Stimulated activated CD8-positive, alpha-beta memory T cell treated with anti-CD3 and anti-CD28 coated beads, Interleukin-4, amount 100 ng/mL, for 24 hours (primary cell): ENCODE measurements at regions not wholly inside any gene's neighbourhood (a gene's known extent, or its start where the extent isn't known, plus 50 kb on each side); places are given as distances from the start of the nearest gene placed in this dataset.

Experiments
- DNase-seq: peaks from one replicate; pipeline ENCODE4 v3.0.0-alpha.2; 2020; ENCODE audit warnings: low read depth

GRCh38 chr6:87807475-87807874 lies 105.4 kb upstream of the AKIRIN2 start:
- no peak for DNase-seq

DNA sequence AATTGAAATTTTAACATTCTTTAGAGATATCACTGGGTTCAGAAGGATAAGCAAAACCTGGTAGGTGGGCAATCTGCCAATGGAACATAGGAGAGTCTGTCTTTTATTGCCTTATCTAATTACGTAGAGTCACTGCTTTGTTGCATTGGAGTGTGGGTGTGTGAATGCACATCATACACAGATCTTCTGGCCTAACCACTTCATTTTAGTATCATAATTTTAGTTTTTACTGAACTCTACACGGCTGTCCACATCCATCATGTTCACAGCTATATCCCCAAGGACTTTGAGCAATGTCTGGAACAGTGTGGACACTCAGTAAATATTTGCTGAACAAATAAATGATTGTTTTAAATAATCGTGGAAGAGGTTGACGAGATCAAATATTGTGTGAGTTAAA lies 104.6 kb upstream of the AKIRIN2 start:
- no peak for DNase-seq

GRCh38 chr6:87806099-87806498 lies 104.1 kb upstream of the AKIRIN2 start:
- no peak for DNase-seq

DNA sequence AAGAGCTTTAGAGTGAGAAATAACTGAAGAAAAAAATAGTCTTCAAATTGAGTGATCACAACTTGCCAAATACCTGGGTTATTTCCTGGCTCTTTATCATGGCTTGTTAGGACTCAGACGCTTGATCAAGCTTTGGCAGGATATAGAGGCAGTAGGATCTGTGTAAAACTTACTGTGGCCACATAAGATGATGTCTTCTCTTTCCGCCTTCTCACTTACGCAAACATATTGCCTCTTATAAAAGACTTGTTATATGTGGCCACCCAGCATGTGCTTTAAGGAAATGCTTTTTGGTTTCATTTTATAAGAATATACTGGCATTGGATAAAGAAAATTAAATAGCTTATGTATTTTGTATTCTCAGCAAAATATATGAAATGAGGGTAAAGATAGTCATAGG lies 101.8 kb upstream of the AKIRIN2 start:
- no peak for DNase-seq

- no peak for DNase-seq
These were observed 97.6 kb upstream of the AKIRIN2 start for GRCh38 chr6:87799651-87800050.

DNA sequence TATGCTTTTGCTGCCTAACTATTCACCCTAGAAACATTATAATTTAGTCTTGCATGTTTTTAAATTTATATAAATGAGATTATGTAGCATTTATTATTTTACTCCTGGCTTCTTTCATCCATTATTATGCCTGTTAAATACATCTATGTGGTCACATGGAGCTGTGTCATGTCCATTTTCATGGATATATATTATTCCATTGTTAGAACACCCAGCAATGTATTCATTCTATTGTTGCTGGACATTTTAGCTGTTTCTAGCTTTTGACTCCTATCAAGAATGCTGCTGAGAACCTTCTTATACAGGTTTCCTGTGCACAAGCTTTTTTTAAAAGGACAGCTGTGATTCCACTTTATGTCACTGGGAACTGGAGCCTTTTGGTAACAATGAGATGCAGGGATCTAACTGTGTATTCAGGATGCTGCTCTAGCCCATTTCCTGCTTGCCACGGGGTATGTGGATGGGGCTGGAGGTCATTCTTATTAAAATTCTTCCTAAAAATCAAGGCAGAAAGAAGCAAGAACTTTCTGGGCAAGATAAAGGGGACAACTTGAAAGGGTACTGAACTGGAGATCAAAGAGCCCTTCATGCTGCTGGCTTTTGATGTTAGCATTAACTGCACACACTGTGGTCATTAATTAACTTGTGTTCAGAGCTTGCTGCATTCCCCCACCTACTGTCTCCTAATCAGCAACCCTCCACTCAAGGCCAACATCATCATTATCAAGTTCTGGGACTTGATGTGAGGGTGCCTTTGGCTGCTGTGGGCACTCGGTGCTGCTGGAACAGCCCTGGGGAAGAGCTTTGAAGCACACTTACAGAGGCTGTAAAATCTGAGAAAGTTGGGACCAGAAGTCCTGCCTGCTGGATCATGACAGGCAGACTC lies 96.6 kb upstream of the AKIRIN2 start:
- DNase-seq, result no peak

GRCh38 chr6:87794922-87795885 lies 93.2 kb upstream of the AKIRIN2 start:
- DNase-seq, result no peak

DNA sequence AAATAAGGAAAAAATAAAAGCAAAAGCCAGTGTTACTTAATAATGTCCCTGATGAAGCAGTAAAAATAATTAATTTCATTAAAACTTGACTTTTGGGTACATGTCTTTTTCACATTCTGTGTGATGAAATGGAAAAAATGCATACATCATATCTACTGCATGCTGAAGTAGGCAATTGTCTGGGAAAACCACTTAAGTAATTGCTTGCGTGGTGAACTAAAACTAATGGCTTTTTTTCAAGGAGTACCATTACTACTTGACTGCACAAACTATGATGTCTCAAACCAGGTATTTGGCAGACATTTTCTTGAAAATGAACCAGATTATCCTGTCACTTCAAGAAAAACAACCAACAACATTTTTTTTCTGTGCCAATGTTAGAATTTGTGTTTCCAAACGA lies 91.3 kb upstream of the AKIRIN2 start:
- DNase-seq, result no peak

- DNase-seq, result no peak
These were observed 89.9 kb upstream of the AKIRIN2 start for GRCh38 chr6:87791982-87792381.

GRCh38 chr6:87791485-87791884 lies 89.5 kb upstream of the AKIRIN2 start:
- no peak for DNase-seq

DNA sequence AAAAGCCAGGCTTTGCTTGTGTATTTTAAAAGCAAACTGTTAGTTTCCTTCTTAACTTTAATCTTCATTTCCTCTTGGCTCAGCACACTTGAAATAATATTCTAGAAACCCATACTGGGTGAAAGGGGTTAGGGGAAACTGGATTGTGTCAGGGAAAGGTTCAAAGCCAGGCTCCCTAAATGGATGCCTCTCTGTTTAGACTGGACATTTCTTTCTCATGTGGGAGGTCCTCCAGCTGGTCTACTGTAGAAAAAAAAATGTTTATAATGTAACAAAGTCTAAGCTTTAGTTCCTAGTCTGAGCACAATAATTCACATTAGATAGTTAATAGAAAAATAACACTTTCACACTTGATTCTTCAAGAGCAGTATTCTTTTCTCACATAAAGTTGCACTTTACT lies 89.0 kb upstream of the AKIRIN2 start:
- DNase-seq, result no peak

DNA sequence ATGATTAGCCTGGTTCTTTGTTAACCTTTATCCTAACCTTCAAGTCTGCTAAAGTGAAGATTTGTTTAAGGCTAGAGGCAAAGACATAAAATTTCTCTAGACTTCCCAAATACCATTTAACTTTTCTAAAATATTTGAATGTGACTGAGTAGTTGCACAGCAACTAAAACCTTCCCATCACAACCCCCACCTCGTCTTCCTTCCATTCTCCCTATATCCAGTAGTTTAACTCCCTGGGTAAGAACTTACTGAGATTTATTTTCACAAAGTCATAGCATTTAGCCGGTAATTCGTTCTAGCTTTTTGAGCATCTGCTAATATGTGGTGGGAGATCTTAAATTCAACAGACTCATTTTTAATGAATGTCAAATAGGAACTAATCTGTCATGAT lies 87.9 kb upstream of the AKIRIN2 start:
- no peak for DNase-seq

DNA sequence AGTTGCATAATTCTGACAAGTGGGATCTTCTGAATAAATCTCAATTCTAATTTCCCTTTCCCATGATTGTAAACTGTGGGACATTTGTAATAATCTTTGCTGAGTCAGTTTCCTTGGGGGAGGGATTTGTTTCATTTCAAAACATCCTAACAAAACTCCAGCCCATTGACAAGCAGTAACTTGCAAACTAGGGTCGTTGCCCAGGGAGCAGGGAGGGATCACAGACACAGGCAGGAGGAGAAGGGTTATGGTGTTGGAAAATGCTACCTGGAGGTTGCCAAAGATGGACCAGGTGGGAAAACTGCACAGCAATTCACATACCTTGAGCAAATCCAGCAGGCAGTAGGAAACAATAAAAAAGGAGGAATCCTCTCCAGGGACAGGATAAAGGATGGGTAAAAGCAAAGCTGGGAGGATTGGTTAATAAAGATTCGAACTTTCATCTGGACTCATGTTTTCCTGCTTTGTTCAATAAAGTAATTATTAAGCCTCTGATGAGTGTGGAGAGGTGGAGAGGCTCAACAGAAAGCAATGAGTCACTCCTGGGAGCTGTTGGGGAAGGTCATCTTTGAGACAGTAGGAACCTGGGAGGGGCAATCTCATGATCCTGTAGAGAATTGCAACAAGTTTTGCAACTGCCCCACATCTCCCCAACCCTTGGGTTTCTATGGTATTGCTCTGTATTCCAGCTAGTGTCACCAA lies 87.3 kb upstream of the AKIRIN2 start:
- no peak for DNase-seq

- no peak for DNase-seq
These were observed 86.1 kb upstream of the AKIRIN2 start for GRCh38 chr6:87788141-87788540.

DNA sequence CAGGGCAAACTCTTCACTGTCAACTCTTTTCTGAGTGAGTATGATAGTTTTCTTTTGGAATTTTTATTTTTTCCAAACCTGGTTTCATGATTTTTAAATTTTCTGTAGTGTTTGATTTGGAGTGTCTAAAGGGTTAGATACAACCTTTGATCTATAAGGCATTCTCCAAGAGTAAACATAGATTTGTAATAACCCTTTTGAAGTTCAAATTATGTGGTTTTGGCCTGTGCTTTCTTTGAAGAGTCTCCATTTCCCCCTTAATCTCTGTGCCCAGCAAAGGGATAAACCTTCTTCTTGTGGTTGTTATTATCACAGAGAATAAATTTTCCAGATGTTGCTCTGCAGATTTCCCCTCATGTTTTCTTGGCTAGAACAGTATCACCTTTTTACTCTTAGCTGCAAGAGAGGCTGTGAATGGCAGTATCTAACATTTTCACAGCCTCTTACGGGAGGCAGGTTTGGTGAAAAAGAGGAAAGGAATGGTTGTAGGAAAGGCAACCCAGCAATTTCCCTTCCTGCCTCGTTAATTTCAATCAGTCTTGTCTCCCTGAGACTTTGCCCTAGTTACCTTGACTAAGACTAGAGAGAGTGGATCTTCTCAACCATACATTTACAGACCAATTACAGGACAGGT lies 83.3 kb upstream of the AKIRIN2 start:
- DNase-seq, result no peak

DNA sequence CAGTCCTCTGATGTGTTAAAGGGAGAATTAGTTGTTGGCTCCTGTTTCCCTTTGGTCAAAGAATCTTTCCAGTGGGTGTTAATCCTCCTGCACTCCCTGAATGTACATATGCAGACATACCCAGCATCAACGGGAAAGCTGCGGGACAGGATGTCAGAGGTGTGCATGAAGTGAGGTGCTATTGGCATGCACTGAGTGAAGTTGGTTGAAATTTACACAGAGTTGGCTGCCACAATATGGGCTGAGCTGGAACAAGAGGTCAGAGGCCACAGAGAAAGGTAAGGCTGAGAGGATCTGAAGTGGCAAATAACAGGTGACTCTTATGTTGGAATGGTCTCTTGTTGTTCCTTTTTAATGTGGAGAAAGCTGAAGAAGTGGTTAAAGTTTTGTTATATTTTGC lies 82.7 kb upstream of the AKIRIN2 start:
- no peak for DNase-seq

- DNase-seq, result no peak
These were observed 82.0 kb upstream of the AKIRIN2 start for GRCh38 chr6:87784051-87784450.

GRCh38 chr6:87779542-87779941 lies 77.5 kb upstream of the AKIRIN2 start:
- DNase-seq, result no peak

DNA sequence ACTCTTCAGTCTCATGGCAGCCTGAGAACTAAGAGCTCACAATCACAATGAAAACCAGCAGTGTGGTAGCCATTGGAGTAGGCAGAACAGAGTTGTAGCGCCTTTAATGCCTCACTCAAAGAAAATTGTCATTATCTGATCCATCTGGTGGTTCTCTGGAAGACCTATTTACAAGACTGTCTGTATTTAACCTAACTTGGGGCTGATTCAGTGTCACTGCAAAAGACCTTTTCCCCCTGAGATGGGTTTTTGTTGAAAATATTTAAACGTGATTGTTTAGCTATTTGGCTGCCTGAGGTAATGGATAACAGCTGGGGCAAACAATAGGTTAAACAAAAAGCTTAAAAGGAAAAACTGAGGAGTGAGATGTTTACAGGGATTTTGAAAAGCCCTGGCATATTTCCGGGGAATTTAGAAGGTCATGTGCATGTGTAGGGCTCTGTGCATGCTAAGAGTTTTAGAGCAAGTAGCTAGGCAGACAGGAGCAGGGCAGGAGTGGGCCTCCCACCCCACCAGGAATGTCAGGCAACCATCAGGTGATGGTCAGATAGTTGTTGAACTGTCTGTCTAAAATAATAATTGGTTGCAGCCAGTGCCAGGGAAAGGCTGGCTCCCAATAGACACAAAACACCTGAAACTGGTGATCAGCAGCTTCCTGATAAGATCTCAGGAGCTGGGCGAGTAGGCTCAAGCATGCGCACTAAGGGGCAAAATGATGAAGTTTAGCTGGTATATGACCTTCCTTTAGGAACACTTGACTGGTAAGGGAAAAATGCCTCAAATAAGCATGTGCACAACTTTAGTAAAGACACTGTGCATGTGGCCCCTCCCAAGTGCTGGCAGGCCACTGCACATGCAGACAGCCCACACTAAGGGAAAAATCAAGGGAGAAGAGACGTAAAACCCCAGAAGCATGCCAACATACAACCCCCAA lies 70.8 kb upstream of the AKIRIN2 start:
- no peak for DNase-seq

GRCh38 chr6:87767478-87767877 lies 65.4 kb upstream of the AKIRIN2 start:
- DNase-seq, result no peak

GRCh38 chr6:87766211-87766610 lies 64.2 kb upstream of the AKIRIN2 start:
- DNase-seq, result no peak
